Esophagus (tissue), 2 donors: ENCODE measurements at regions not wholly inside any gene's neighbourhood (a gene's known extent, or its start where the extent isn't known, plus 50 kb on each side); places are given as distances from the start of the nearest gene placed in this dataset.

ENCODE experiments used
- H3K27ac ChIP-seq, 2 donors: one replicate each; pipeline ENCODE4 v1.5.1; 2013; ENCODE audit warnings: low read depth in 2 of 2, mild to moderate bottlenecking in 2 of 2, inconsistent platforms in 1 of 2, low read length in 1 of 2, moderate library complexity in 1 of 2
- H3K27me3 ChIP-seq, 2 donors: one replicate each; pipeline ENCODE4 v1.6.1; 2013; ENCODE audit warnings: low read length in 2 of 2, control low read depth in 1 of 2, mild to moderate bottlenecking in 1 of 2; ENCODE audit not compliant: insufficient read depth in 2 of 2, control insufficient read depth in 1 of 2
- H3K36me3 ChIP-seq, 2 donors: one replicate each; pipeline ENCODE4 v1.6.1; 2013; ENCODE audit warnings: low read length in 1 of 2; ENCODE audit not compliant: control insufficient read depth in 2 of 2, insufficient read depth in 2 of 2
- H3K4me1 ChIP-seq, 2 donors: one replicate each; pipeline ENCODE4 v1.6.1; 2013; ENCODE audit warnings: low read length in 1 of 2; ENCODE audit not compliant: control insufficient read depth in 2 of 2, insufficient read depth in 2 of 2
- H3K4me3 ChIP-seq, 2 donors: one replicate each; pipeline ENCODE4 v1.5.1; 2013; ENCODE audit warnings: low read length in 2 of 2, mild to moderate bottlenecking in 2 of 2, low read depth in 1 of 2, moderate library complexity in 1 of 2
- H3K9me3 ChIP-seq, 2 donors: one replicate each; pipeline ENCODE4 v1.6.1; 2013; ENCODE audit warnings: mild to moderate bottlenecking in 2 of 2, low read depth in 1 of 2, low read length in 1 of 2, moderate library complexity in 1 of 2; ENCODE audit not compliant: control insufficient read depth in 2 of 2, insufficient read depth in 1 of 2
- WGBS, 2 donors: extraction: QIAGEN DNeasy Blood & Tissue Kit; methylation state at CpG; one replicate each; pipeline ENCODE4 v1.1.7; 2013; 5-methylcytosine and 5-hydroxymethylcytosine counted together
- donor health status: healthy with polysubstance abuse.
- donor health status: Bipolar disorder and iron deficiency.

- Histone ChIP-seq H3K36me3 (no peaks in the 10 kb centered on the region), H3K9me3 (no peaks in the 10 kb centered on the region), H3K4me3 (no peak overlapping the region), H3K27me3 (no peaks in the 10 kb centered on the region), H3K4me1 (no peaks in the 10 kb centered on the region), H3K27ac (no peak overlapping the region)
- WGBS, 2 donors = 76 to 83% methylated on average over 3 of the region's 3 CpGs
Observed at GRCh38 chr12:42807766-42808165, 218.2 kb upstream of the PRICKLE1 start.

- Histone ChIP-seq H3K36me3 (no peaks in the 10 kb centered on the region), H3K9me3 (no peaks in the 10 kb centered on the region), H3K4me1 (no peaks in the 10 kb centered on the region), H3K27me3 (no peaks in the 10 kb centered on the region), H3K27ac (no peak overlapping the region), H3K4me3 (no peak overlapping the region)
- WGBS, 2 donors = 77 to 87% methylated on average over 2 of the region's 2 CpGs
Observed at GRCh38 chr12:42807251-42807650, 217.7 kb upstream of the PRICKLE1 start.

- WGBS, 2 donors = 72 to 78% methylated on average over 2 of the region's 2 CpGs
- no peak overlapping the region for H3K4me3 ChIP-seq
Observed at GRCh38 chr12:42804928-42805327, 215.4 kb upstream of the PRICKLE1 start.

DNA sequence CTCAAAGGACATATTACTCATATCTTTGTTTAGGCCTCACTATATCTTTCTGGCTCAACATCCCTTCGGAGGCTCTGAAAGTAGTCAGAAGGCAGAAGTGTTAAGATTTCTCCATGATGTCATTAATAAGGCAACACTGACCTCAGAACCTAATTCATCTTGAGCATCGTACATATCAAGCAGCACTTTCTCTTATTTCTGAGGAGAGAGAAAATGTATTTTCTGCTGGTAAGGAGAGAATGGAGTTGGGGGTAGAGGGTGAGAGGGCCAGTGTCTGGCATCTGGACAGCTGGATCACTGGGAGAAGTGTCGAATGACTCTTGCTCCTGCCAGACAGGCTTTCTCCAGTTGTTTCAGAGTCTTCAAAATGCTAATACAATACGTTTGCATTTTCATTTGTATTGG, 213.2 kb upstream of the PRICKLE1 start:
- Histone ChIP-seq H3K27me3 (no peaks in the 10 kb centered on the region), H3K4me3 (no peak overlapping the region), H3K4me1 (no peaks in the 10 kb centered on the region), H3K27ac (no peak overlapping the region), H3K9me3 (no peaks in the 10 kb centered on the region), H3K36me3 (no peaks in the 10 kb centered on the region)
- WGBS, 2 donors = 60% methylated on average over 4 of the region's 4 CpGs

More at GRCh38 chr12:42804928-42805327, 215.4 kb upstream of the PRICKLE1 start:
- Histone ChIP-seq H3K27me3 (no peaks in the 10 kb centered on the region), H3K4me1 (no peaks in the 10 kb centered on the region), H3K9me3 (no peaks in the 10 kb centered on the region), H3K36me3 (no peaks in the 10 kb centered on the region), H3K27ac (no peak overlapping the region)

DNA sequence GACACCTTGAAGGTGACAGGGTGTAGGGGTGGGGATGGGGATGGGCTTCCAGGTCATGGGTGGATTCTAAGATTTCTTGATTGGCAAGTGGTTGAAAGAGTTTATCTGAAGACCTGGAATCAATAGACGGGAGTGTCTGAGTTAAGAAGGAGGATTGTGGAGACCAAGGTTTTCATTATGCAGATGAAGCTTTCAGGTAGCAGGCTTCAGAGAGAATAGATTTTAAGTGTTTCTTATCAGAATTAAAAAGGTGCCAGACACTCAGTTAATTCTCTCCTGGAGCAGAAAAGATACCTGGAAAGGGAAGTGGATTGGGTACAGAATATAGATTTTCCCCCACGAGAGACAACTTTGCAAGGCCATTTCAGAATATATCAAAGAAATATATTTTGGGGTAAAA, 211.7 kb upstream of the PRICKLE1 start:
- H3K27me3 ChIP-seq = no peaks in the 10 kb centered on the region
- H3K4me3 ChIP-seq = no peak overlapping the region
- H3K36me3 ChIP-seq = no peaks in the 10 kb centered on the region
- no peak overlapping the region for H3K27ac ChIP-seq
- no peaks in the 10 kb centered on the region for H3K9me3 ChIP-seq
- WGBS, 2 donors = 84 to 85% methylated on average over 2 of the region's 2 CpGs
- no peaks in the 10 kb centered on the region for H3K4me1 ChIP-seq

DNA sequence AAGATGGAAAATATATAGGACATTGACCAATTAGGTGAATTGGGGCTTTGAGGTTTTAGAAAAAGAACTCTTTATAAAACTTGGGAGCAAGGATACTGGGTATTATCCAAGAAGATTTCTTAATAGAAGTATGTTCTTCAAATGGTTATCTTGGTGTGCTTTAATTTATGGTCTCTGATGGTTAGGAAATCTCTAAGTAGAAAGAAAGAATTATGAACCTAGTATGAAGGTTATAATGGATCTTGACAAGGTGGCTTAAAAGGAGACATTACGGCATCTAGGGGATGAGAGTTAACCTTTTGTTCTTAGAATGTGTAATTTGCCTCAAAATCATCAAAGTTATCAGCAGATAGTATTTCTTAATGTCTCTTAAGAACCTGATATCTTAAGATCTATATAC, 210.4 kb upstream of the PRICKLE1 start:
- Histone ChIP-seq H3K36me3 (no peaks in the 10 kb centered on the region), H3K4me3 (no peak overlapping the region), H3K27ac (no peak overlapping the region), H3K9me3 (no peaks in the 10 kb centered on the region), H3K27me3 (no peaks in the 10 kb centered on the region), H3K4me1 (no peaks in the 10 kb centered on the region)
- 91 to 97% methylated on average over 1 of the region's 1 CpG for WGBS, 2 donors

DNA sequence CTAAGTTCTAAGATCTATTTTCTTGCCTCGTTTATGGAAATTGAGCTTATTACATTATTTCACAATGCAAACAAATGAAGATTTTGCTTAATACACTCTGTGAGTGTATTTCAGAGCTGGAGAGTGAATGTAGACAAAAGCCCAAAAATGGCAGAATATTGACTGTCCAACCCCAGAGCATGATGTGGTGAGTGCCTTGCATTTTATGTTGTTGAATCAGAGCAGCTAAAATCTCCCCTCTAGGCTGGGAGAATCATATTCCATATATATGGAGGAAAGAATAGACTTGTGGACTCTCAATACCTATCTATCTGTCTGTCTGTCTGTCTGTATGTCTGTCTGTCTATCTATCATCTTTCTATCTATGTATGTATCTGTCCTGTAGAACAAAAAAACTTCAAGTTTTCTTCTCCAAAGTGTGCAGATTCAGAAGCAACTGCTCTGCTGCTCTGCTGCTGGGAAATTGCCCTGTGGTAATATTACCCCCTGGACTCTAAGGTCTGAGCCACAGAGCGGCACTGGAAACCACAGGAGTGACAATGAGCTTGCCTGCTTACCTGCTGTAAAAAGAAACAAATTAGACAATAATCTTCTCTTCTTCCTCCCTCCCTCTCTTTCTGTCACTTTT, 209.4 kb upstream of the PRICKLE1 start:
- Histone ChIP-seq H3K9me3 (no peaks in the 10 kb centered on the region), H3K4me1 (no peaks in the 10 kb centered on the region), H3K4me3 (no peak overlapping the region), H3K27me3 (no peaks in the 10 kb centered on the region), H3K27ac (no peak overlapping the region), H3K36me3 (no peaks in the 10 kb centered on the region)
- 76 to 84% methylated on average over 2 of the region's 2 CpGs for WGBS, 2 donors

DNA sequence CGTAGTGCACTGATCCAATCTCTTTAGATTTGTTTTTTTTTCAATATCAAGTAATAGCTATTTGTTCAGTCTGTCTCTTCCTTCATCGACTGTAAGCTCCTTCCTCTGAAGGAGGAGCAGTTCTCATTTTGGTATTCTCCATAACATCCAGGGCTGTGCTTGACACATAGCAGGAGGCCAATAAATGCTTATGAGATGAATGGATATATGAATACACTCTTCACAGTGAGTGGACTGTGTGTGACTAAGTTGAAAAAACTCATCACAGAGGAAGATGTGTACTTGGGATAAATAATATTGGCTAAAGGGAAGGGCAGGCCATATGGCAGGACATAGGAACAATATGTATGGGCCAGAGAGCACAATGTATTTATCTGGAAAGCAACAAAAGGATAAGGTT, 205.3 kb upstream of the PRICKLE1 start:
- no peak overlapping the region for H3K4me3 ChIP-seq
- no peaks in the 10 kb centered on the region for H3K9me3 ChIP-seq
- no peak overlapping the region for H3K27ac ChIP-seq
- H3K27me3 ChIP-seq = no peaks in the 10 kb centered on the region
- 80 to 81% methylated on average over 2 of the region's 2 CpGs for WGBS, 2 donors
- H3K36me3 ChIP-seq = no peaks in the 10 kb centered on the region
- H3K4me1 ChIP-seq = no peaks in the 10 kb centered on the region

- Histone ChIP-seq H3K4me3 (no peak overlapping the region), H3K27me3 (no peaks in the 10 kb centered on the region), H3K4me1 (no peaks in the 10 kb centered on the region), H3K36me3 (no peaks in the 10 kb centered on the region), H3K27ac (no peak overlapping the region), H3K9me3 (no peaks in the 10 kb centered on the region)
- WGBS, 2 donors = 95 to 100% methylated on average over 1 of the region's 1 CpG
Observed at GRCh38 chr12:42793166-42793565, 203.6 kb upstream of the PRICKLE1 start.

- Histone ChIP-seq H3K4me1 (no peaks in the 10 kb centered on the region), H3K27ac (no peak overlapping the region), H3K4me3 (no peak overlapping the region), H3K9me3 (no peaks in the 10 kb centered on the region), H3K36me3 (no peaks in the 10 kb centered on the region), H3K27me3 (no peaks in the 10 kb centered on the region)
Observed at GRCh38 chr12:42792265-42792664, 202.7 kb upstream of the PRICKLE1 start.
